WTC11 (cell line): ENCODE measurements at regions not wholly inside any gene's neighbourhood (a gene's known extent, or its start where the extent isn't known, plus 50 kb on each side); places are given as distances from the start of the nearest gene placed in this dataset.

Experiments used
- ATAC-seq: fragments of 200-7000 bp; cut with Tn5 transposase; 2 replicates; pipeline ENCODE4 v1.10.0; 2021; ENCODE audit warnings: mild to moderate bottlenecking, moderate library complexity
- CTCF ChIA-PET: fragments of 300-600 bp; sonication (Branson Sonifier 250); formaldehyde crosslinking; loops from one replicate; lab custom pipeline; 2021; ENCODE audit warnings: antibody characterized with exemption; lab: Charles Lee
- POLR2A ChIA-PET: fragments of 350-600 bp; sonication (Branson Sonifier 250); formaldehyde crosslinking; loops from one replicate; lab custom pipeline; 2021; ENCODE audit warnings: antibody characterized with exemption; lab: Charles Lee
- DNase-seq: peaks from one replicate; pipeline ENCODE4 v3.0.0; 2021; ENCODE audit warnings: low spot score
- H3K27ac Mint-ChIP-seq: 2 replicates; pipeline ENCODE4 v1.8.0; 2021; ENCODE audit warnings: mixed read lengths
- H3K27me3 Mint-ChIP-seq: 2 replicates; pipeline ENCODE4 v1.8.0; 2021; ENCODE audit warnings: low read depth, mild to moderate bottlenecking, moderate library complexity, mixed read lengths
- H3K36me3 Mint-ChIP-seq: 2 replicates; pipeline ENCODE4 v1.8.0; 2021; ENCODE audit warnings: mixed read lengths
- H3K4me1 Mint-ChIP-seq: 2 replicates; pipeline ENCODE4 v1.8.0; 2022; ENCODE audit warnings: mixed read lengths
- H3K4me3 Mint-ChIP-seq: 2 replicates; pipeline ENCODE4 v1.8.0; 2021; ENCODE audit warnings: mild to moderate bottlenecking, moderate library complexity, mixed read lengths
- H3K9me3 Mint-ChIP-seq: 2 replicates; pipeline ENCODE4 v1.8.0; 2021; ENCODE audit warnings: mixed read lengths
- CREM ChIP-seq: sonication (generic); formaldehyde crosslinking; IDR thresholded peaks from 2 replicates; pipeline ENCODE4 v1.8.1; 2022; ENCODE audit warnings: mild to moderate bottlenecking, missing genetic modification reagents, moderate library complexity
- FOXJ3 ChIP-seq: sonication (generic); formaldehyde crosslinking; IDR thresholded peaks from 2 replicates; pipeline ENCODE4 v1.9.0; 2021; ENCODE audit warnings: missing genetic modification reagents, mild to moderate bottlenecking, borderline replicate concordance
- NFATC4 ChIP-seq: fragments of 250-450 bp; sonication (Bioruptor Pico); IDR thresholded peaks from 2 replicates; pipeline ENCODE4 v1.9.0; 2021; ENCODE audit warnings: mild to moderate bottlenecking
- NFYB ChIP-seq: sonication (generic); formaldehyde crosslinking; conservative IDR thresholded peaks from 2 replicates; pipeline ENCODE4 v1.8.0; 2022; ENCODE audit warnings: low read depth, missing genetic modification reagents
- RORB ChIP-seq: fragments of 250-450 bp; sonication (Bioruptor Pico); IDR thresholded peaks from 2 replicates; pipeline ENCODE4 v1.9.0; 2021; ENCODE audit warnings: mild to moderate bottlenecking
- TCF7 ChIP-seq: sonication (generic); formaldehyde crosslinking; IDR thresholded peaks from 2 replicates; pipeline ENCODE4 v1.8.0; 2022; ENCODE audit warnings: mild to moderate bottlenecking, low read depth, missing genetic modification reagents, moderate library complexity
- TEAD4 ChIP-seq: sonication (generic); formaldehyde crosslinking; IDR thresholded peaks from 2 replicates; pipeline ENCODE4 v1.8.0; 2022; ENCODE audit warnings: mild to moderate bottlenecking, missing genetic modification reagents
- ZNF317 ChIP-seq: sonication (generic); formaldehyde crosslinking; IDR thresholded peaks from 2 replicates; pipeline ENCODE4 v1.8.1; 2023; ENCODE audit warnings: low read depth, mild to moderate bottlenecking, moderate library complexity, missing genetic modification reagents, borderline replicate concordance
- TF ChIP-seq, protein P1 (sequence below): sonication (generic); formaldehyde crosslinking; IDR thresholded peaks from 2 replicates; pipeline ENCODE4 v1.8.0; 2023; ENCODE audit warnings: missing genetic modification reagents, mild to moderate bottlenecking, borderline replicate concordance
- TF ChIP-seq, protein P2 (sequence below): sonication (generic); formaldehyde crosslinking; IDR thresholded peaks from 2 replicates; pipeline ENCODE4 v1.8.1; 2022; ENCODE audit warnings: mild to moderate bottlenecking, moderate library complexity, missing genetic modification reagents
- TF ChIP-seq, protein P3 (sequence below): fragments of 250-450 bp; sonication (Bioruptor Pico); conservative IDR thresholded peaks from 2 replicates; pipeline ENCODE4 v1.9.0; 2021; ENCODE audit warnings: mild to moderate bottlenecking
- TF ChIP-seq, protein P4 (sequence below): sonication (generic); formaldehyde crosslinking; IDR thresholded peaks from 2 replicates; pipeline ENCODE4 v1.8.0; 2022; ENCODE audit warnings: mild to moderate bottlenecking, missing genetic modification reagents
- TF ChIP-seq, protein P5 (sequence below): fragments of 250-450 bp; sonication (Bioruptor Pico); IDR thresholded peaks from 2 replicates; pipeline ENCODE4 v1.9.0; 2021; ENCODE audit warnings: mild to moderate bottlenecking
- TF ChIP-seq, protein P6 (sequence below): sonication (generic); formaldehyde crosslinking; IDR thresholded peaks from 2 replicates; pipeline ENCODE4 v1.8.1; 2022; ENCODE audit warnings: low read depth, missing genetic modification reagents, borderline replicate concordance

DNA sequence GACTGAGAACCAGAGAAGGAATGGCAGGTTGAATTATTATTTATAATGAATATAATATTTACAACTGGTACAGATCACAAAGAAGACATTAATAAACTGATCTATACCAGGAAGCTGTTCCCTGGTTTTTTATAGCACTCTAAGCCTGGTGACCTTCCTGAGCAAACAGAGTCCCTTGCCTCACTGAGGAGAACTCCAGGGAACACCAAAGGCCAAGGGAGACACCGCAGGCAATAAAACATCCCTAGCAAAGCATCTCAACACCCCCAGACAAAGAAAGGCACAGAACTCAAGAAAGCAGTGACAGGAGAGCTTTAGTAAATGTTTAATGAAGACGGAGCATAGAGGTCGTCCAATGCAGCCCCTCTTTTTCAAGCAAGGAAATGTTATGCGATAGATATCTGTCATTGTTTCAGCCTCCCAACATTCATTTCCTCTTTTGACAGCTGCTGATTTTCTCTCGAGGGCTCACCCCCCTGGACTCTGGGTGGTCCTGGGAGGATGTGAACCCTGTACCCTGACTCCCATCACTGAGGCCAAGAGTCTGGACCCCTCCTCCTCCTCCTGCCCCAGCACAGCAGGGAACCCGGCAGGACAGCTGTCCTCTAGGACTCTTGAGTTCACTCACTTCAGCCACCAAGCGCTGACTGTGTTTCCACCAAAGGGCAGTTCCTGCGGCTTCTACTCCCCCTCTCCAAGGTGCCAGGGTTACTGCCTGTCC lies 342.5 kb upstream of the GATB start:
- Mint-ChIP-seq H3K36me3 (no peaks in the 10 kb centered on the region), H3K4me1 (peaks cover 20% of the 10 kb centered on the region), H3K9me3 (no peaks in the 10 kb centered on the region), H3K4me3 (no peak overlapping the region), H3K27ac (no peak overlapping the region; the same call in 1 of the 2 replicates), H3K27me3 (no peaks in the 10 kb centered on the region; the same call in 1 of the 2 replicates)
- ATAC-seq (no peak), DNase-seq (no peak)
- POLR2A ChIA-PET = no interaction called here
- TF ChIP-seq RORB (no peak), NFATC4 (CRISPR knock-in tag) (no peak), CREM (CRISPR knock-in tag) (no peak)
- CTCF ChIA-PET = no interaction called here

DNA sequence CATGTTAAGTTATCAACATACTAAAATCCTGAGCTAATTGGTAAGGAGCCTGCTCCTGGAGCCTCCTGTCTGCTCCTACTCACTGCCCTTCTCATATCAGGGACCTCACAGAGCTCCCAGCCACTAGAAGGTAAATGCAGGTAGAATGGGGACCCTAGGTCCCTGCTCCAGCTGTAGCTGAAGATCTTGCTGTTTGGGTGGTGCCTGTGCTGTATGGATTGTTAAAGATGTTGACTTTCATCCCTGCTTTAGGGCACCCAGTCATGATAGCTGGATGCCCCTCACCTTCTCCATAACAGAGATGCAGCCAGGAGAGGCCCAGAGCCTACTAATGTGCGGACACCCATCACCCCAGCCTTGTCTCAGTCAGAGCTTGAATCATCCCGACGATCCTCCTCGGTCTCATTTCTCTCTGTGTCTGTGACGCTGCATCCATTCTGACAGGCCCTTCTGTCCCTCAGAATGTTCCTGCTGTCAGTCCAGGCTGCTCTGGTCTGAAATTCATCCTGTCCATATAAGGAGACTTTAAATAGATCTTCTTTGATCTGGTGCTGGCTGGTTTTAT lies 341.7 kb upstream of the GATB start:
- DNase-seq = no peak
- Mint-ChIP-seq H3K27me3 (no peaks in the 10 kb centered on the region; the same call in 1 of the 2 replicates), H3K4me3 (no peak overlapping the region), H3K9me3 (no peaks in the 10 kb centered on the region), H3K36me3 (no peaks in the 10 kb centered on the region), H3K4me1 (peaks cover 20% of the 10 kb centered on the region), H3K27ac (no peak overlapping the region)
- ChIA-PET POLR2A (interaction anchor here (1.0 kb wide), 1 partner anchor 475 kb away, joined by 3 read pairs; no protein-coding TSS in a partner anchor), CTCF (interaction anchor here (1.2 kb wide), 1 partner anchor 57 kb away, joined by 5 read pairs; no protein-coding TSS in a partner anchor)
- TF ChIP-seq, protein P1, sequence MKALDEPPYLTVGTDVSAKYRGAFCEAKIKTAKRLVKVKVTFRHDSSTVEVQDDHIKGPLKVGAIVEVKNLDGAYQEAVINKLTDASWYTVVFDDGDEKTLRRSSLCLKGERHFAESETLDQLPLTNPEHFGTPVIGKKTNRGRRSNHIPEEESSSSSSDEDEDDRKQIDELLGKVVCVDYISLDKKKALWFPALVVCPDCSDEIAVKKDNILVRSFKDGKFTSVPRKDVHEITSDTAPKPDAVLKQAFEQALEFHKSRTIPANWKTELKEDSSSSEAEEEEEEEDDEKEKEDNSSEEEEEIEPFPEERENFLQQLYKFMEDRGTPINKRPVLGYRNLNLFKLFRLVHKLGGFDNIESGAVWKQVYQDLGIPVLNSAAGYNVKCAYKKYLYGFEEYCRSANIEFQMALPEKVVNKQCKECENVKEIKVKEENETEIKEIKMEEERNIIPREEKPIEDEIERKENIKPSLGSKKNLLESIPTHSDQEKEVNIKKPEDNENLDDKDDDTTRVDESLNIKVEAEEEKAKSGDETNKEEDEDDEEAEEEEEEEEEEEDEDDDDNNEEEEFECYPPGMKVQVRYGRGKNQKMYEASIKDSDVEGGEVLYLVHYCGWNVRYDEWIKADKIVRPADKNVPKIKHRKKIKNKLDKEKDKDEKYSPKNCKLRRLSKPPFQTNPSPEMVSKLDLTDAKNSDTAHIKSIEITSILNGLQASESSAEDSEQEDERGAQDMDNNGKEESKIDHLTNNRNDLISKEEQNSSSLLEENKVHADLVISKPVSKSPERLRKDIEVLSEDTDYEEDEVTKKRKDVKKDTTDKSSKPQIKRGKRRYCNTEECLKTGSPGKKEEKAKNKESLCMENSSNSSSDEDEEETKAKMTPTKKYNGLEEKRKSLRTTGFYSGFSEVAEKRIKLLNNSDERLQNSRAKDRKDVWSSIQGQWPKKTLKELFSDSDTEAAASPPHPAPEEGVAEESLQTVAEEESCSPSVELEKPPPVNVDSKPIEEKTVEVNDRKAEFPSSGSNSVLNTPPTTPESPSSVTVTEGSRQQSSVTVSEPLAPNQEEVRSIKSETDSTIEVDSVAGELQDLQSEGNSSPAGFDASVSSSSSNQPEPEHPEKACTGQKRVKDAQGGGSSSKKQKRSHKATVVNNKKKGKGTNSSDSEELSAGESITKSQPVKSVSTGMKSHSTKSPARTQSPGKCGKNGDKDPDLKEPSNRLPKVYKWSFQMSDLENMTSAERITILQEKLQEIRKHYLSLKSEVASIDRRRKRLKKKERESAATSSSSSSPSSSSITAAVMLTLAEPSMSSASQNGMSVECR (CRISPR knock-in tag) = no peak
- TF ChIP-seq, protein P2, sequence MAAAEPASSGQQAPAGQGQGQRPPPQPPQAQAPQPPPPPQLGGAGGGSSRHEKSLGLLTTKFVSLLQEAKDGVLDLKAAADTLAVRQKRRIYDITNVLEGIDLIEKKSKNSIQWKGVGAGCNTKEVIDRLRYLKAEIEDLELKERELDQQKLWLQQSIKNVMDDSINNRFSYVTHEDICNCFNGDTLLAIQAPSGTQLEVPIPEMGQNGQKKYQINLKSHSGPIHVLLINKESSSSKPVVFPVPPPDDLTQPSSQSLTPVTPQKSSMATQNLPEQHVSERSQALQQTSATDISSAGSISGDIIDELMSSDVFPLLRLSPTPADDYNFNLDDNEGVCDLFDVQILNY = no peak
- TF ChIP-seq, protein P3, sequence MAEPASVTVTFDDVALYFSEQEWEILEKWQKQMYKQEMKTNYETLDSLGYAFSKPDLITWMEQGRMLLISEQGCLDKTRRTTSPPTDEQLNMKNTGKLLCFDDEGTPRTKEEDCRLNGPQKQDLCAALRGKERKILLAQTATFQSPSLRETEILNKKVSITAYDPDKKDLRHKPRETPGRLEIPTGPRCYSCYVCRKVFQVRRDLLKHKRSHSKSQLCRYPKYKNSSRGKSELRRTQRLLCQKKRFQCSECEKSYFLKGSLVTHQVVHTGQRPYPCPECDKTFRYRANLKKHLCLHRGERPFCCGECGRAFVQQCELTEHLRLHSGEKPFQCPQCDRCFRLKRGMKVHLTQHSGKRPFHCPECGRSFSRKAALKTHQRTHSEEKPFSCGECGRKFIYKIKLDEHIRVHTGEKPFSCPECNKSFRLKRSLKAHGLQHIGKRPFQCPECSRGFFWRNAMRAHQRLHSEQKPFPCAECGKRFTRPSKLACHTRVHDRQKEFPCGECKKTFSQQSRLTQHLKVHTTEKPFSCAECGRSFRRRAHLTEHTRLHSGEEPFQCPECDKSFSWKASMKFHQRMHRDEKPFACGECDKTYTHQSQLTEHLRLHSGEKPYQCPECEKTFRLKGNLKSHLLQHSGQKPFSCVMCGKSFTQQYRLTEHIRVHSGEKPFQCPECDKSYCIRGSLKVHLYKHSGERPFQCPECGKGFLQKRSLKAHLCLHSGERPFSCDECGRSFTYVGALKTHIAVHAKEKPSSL (CRISPR knock-in tag) = no peak
- TF ChIP-seq TCF7 (no peak), FOXJ3 (CRISPR knock-in tag) (no peak), NFYB (CRISPR knock-in tag) (no peak), TEAD4 (CRISPR knock-in tag) (no peak), ZNF317 (CRISPR knock-in tag) (no peak)
- TF ChIP-seq, protein P4, sequence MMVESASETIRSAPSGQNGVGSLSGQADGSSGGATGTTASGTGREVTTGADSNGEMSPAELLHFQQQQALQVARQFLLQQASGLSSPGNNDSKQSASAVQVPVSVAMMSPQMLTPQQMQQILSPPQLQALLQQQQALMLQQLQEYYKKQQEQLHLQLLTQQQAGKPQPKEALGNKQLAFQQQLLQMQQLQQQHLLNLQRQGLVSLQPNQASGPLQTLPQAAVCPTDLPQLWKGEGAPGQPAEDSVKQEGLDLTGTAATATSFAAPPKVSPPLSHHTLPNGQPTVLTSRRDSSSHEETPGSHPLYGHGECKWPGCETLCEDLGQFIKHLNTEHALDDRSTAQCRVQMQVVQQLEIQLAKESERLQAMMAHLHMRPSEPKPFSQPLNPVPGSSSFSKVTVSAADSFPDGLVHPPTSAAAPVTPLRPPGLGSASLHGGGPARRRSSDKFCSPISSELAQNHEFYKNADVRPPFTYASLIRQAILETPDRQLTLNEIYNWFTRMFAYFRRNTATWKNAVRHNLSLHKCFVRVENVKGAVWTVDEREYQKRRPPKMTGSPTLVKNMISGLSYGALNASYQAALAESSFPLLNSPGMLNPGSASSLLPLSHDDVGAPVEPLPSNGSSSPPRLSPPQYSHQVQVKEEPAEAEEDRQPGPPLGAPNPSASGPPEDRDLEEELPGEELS = no peak
- TF ChIP-seq, protein P5, sequence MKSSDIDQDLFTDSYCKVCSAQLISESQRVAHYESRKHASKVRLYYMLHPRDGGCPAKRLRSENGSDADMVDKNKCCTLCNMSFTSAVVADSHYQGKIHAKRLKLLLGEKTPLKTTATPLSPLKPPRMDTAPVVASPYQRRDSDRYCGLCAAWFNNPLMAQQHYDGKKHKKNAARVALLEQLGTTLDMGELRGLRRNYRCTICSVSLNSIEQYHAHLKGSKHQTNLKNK (CRISPR knock-in tag) = no peak
- TF ChIP-seq, protein P6, sequence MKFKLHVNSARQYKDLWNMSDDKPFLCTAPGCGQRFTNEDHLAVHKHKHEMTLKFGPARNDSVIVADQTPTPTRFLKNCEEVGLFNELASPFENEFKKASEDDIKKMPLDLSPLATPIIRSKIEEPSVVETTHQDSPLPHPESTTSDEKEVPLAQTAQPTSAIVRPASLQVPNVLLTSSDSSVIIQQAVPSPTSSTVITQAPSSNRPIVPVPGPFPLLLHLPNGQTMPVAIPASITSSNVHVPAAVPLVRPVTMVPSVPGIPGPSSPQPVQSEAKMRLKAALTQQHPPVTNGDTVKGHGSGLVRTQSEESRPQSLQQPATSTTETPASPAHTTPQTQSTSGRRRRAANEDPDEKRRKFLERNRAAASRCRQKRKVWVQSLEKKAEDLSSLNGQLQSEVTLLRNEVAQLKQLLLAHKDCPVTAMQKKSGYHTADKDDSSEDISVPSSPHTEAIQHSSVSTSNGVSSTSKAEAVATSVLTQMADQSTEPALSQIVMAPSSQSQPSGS = no peak
- no peak for ATAC-seq
